H9 (cell line): ENCODE measurements at regions not wholly inside any gene's neighbourhood (a gene's known extent, or its start where the extent isn't known, plus 50 kb on each side); places are given as distances from the start of the nearest gene placed in this dataset.

Experiments used
- DNase-seq: peaks from one replicate; pipeline ENCODE4 v3.0.0-alpha.2; 2017
- H2AFZ ChIP-seq: one replicate; pipeline ENCODE4 v1.6.1; 2013; ENCODE audit warnings: mild to moderate bottlenecking, low read length, control low read depth, moderate library complexity
- H2AK5ac ChIP-seq: 2 replicates; pipeline ENCODE4 v1.6.1; 2013; ENCODE audit warnings: low read length, control low read depth, mixed read lengths; ENCODE audit not compliant: insufficient read length
- H2BK120ac ChIP-seq: one replicate; pipeline ENCODE4 v1.6.1; 2013; ENCODE audit warnings: low read depth, mild to moderate bottlenecking, low read length, control low read depth, inconsistent platforms; ENCODE audit not compliant: poor library complexity, severe bottlenecking
- H2BK12ac ChIP-seq: 2 replicates; pipeline ENCODE4 v1.6.1; 2013; ENCODE audit warnings: low read length, control low read depth, mixed read lengths, low read depth; ENCODE audit not compliant: insufficient read length
- H2BK15ac ChIP-seq: 2 replicates; pipeline ENCODE4 v1.6.1; 2013; ENCODE audit warnings: low read depth, low read length, control low read depth
- H2BK20ac ChIP-seq: one replicate; pipeline ENCODE4 v1.6.1; 2013; ENCODE audit warnings: low read depth, mild to moderate bottlenecking, low read length, control low read depth, inconsistent platforms; ENCODE audit not compliant: poor library complexity, severe bottlenecking
- H2BK5ac ChIP-seq: 2 replicates; pipeline ENCODE4 v1.6.1; 2013; ENCODE audit warnings: low read length, control low read depth, mixed read lengths; ENCODE audit not compliant: insufficient read length
- H3K14ac ChIP-seq: 2 replicates; pipeline ENCODE4 v1.6.1; 2013; ENCODE audit warnings: low read length, control low read depth; ENCODE audit not compliant: insufficient read depth
- H3K18ac ChIP-seq: 2 replicates; pipeline ENCODE4 v1.6.1; 2013; ENCODE audit warnings: low read depth, mild to moderate bottlenecking, mixed read lengths, low read length, control low read depth; ENCODE audit not compliant: insufficient read length
- H3K23ac ChIP-seq: 2 replicates; pipeline ENCODE4 v1.6.1; 2013; ENCODE audit warnings: low read length, control low read depth, mixed read lengths, low read depth; ENCODE audit not compliant: insufficient read length
- H3K23me2 ChIP-seq: 2 replicates; pipeline ENCODE4 v1.6.1; 2013; ENCODE audit warnings: low read depth, mild to moderate bottlenecking, mixed read lengths, low read length, control low read depth; ENCODE audit not compliant: insufficient read length, poor library complexity, severe bottlenecking
- H3K27ac ChIP-seq: 2 replicates; pipeline ENCODE4 v1.5.1; 2013; ENCODE audit warnings: low read length, control low read depth, mixed read lengths, low read depth; ENCODE audit not compliant: insufficient read length
- H3K27me3 ChIP-seq: 2 replicates; pipeline ENCODE4 v1.6.1; 2013; ENCODE audit warnings: low read length, control low read depth, inconsistent platforms; ENCODE audit not compliant: insufficient read depth
- H3K4ac ChIP-seq: 2 replicates; pipeline ENCODE4 v1.6.1; 2013; ENCODE audit warnings: low read depth, mild to moderate bottlenecking, control low read depth, inconsistent platforms, low read length, moderate library complexity
- H3K4me1 ChIP-seq: 2 replicates; pipeline ENCODE4 v1.6.1; 2013; ENCODE audit warnings: low read length, control low read depth, inconsistent platforms; ENCODE audit not compliant: insufficient read depth
- H3K4me2 ChIP-seq: 2 replicates; pipeline ENCODE4 v1.6.1; 2013; ENCODE audit warnings: low read length, control low read depth, mixed read lengths; ENCODE audit not compliant: insufficient read length, insufficient read depth
- H3K56ac ChIP-seq: 2 replicates; pipeline ENCODE4 v1.6.1; 2013; ENCODE audit warnings: low read depth, mild to moderate bottlenecking, mixed read lengths, low read length, control low read depth; ENCODE audit not compliant: insufficient read length
- H3K79me1 ChIP-seq: 2 replicates; pipeline ENCODE4 v1.6.1; 2013; ENCODE audit warnings: low read depth, mild to moderate bottlenecking, moderate library complexity, low read length, control low read depth, inconsistent platforms; ENCODE audit not compliant: insufficient read depth, poor library complexity, severe bottlenecking
- H3K79me2 ChIP-seq: 2 replicates; pipeline ENCODE4 v1.6.1; 2013; ENCODE audit warnings: low read length, control low read depth, inconsistent platforms; ENCODE audit not compliant: insufficient read depth
- H3K9ac ChIP-seq: 2 replicates; pipeline ENCODE4 v1.6.1; 2013; ENCODE audit warnings: low read length, control low read depth, mixed read lengths; ENCODE audit not compliant: insufficient read length; ENCODE audit errors: extremely low read depth
- H3K9me3 ChIP-seq: one replicate; pipeline ENCODE4 v1.6.1; 2013; ENCODE audit warnings: low read depth, low read length, inconsistent platforms; ENCODE audit not compliant: control insufficient read depth
- H3T11ph ChIP-seq: one replicate; pipeline ENCODE4 v1.6.1; 2013; ENCODE audit warnings: mild to moderate bottlenecking, low read length, control low read depth, inconsistent platforms
- H4K20me1 ChIP-seq: one replicate; pipeline ENCODE4 v1.6.1; 2013; ENCODE audit not compliant: control insufficient read depth, insufficient read length, insufficient read depth
- H4K5ac ChIP-seq: 2 replicates; pipeline ENCODE4 v1.6.1; 2013; ENCODE audit warnings: low read depth, mild to moderate bottlenecking, mixed read lengths, low read length, control low read depth; ENCODE audit not compliant: insufficient read length
- H4K8ac ChIP-seq: replicated peaks from 2 replicates; pipeline ENCODE4 v1.6.1; 2013; ENCODE audit warnings: low read length, control low read depth, mixed read lengths, low read depth; ENCODE audit not compliant: insufficient read length
- H4K91ac ChIP-seq: 2 replicates; pipeline ENCODE4 v1.6.1; 2013; ENCODE audit warnings: low read depth, mild to moderate bottlenecking, moderate library complexity, mixed read lengths, low read length, control low read depth; ENCODE audit not compliant: insufficient read length
- H3K27ac Mint-ChIP-seq, 3 experiments: 2 replicates in 2 of 3; 3 replicates in 1 of 3; pipeline ENCODE4 v1.8.0; 2020 to 2021; ENCODE audit warnings: mixed read lengths in 3 of 3, mild to moderate bottlenecking in 1 of 3, moderate library complexity in 1 of 3
- H3K27me3 Mint-ChIP-seq: 2 replicates; pipeline ENCODE4 v1.8.0; 2021; ENCODE audit warnings: low read depth, mild to moderate bottlenecking, moderate library complexity, mixed read lengths
- H3K36me3 Mint-ChIP-seq, 3 experiments: 2 replicates in 2 of 3; 3 replicates in 1 of 3; pipeline ENCODE4 v1.8.0; 2020 to 2021; ENCODE audit warnings: low read depth in 3 of 3, mixed read lengths in 3 of 3; ENCODE audit not compliant: insufficient read depth in 1 of 3
- H3K4me1 Mint-ChIP-seq, 2 experiments: 2 replicates each; pipeline ENCODE4 v1.8.0; 2020; ENCODE audit warnings: mixed read lengths in 2 of 2
- H3K4me3 Mint-ChIP-seq, 2 experiments: 2 replicates in 1 of 2; 3 replicates in 1 of 2; pipeline ENCODE4 v1.8.0; 2020 to 2021; ENCODE audit warnings: mild to moderate bottlenecking in 2 of 2, mixed read lengths in 2 of 2, moderate library complexity in 1 of 2
- H3K9me3 Mint-ChIP-seq, 2 experiments: 2 replicates in 1 of 2; 3 replicates in 1 of 2; pipeline ENCODE4 v1.8.0; 2020; ENCODE audit warnings: mild to moderate bottlenecking in 2 of 2, mixed read lengths in 2 of 2, moderate library complexity in 1 of 2
- WGBS: extraction: QIAGEN DNeasy Blood & Tissue Kit; methylation state at CpG from one replicate; pipeline ENCODE4 v1.1.7; 2013; ENCODE audit warnings: missing lambda C conversion rate, low lambda C conversion rate, mixed read lengths; ENCODE audit not compliant: insufficient read length; ENCODE audit errors: extremely low coverage; 5-methylcytosine and 5-hydroxymethylcytosine counted together
- TF ChIP-seq, protein P1 (sequence below): fragments of 200-600 bp; sonication (generic); conservative IDR thresholded peaks from 3 replicates; pipeline ENCODE4 v1.8.0; 2021; ENCODE audit warnings: antibody characterized with exemption, mild to moderate bottlenecking

DNA sequence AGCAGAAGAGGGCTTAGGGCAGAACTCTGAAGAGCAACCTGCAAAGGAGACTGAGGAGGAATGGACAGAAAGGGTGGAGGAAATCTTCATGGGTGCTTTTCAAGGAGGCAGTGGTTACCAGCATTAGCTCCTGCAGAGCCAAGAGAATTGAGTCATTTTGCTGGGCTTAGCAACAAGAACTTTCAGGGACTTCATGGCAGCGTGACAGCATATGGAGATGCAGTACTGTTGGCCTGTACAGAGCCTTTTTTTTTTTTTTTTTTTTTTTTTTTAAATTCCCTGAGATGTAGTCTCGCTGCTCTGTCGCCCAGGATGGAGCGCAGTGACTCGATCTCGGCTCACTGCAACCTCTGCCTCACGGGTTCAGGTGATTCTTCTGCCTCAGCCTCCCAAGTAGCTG is 296.0 kb upstream of the DMRT1 start:
- Histone ChIP-seq H2AFZ (no peak overlapping the region), H3K9me3 (no peaks in the 10 kb centered on the region), H3K27me3 (no peaks in the 10 kb centered on the region), H2BK5ac (no peak overlapping the region), H2BK15ac (no peak overlapping the region), H4K8ac (no peak overlapping the region), H3K14ac (no peak overlapping the region), H2BK120ac (no peak overlapping the region), H3T11ph (no peak overlapping the region), H4K5ac (no peak overlapping the region), H3K9ac (no peak overlapping the region), H4K91ac (no peak overlapping the region), H3K79me1 (no peaks in the 10 kb centered on the region), H3K4ac (no peak overlapping the region), H2BK12ac (no peak overlapping the region), H2AK5ac (no peak overlapping the region), H3K79me2 (no peaks in the 10 kb centered on the region), H3K27ac (no peak overlapping the region), H4K20me1 (no peaks in the 10 kb centered on the region), H3K18ac (no peak overlapping the region), H3K4me2 (no peak overlapping the region), H3K23ac (no peak overlapping the region), H3K23me2 (no peaks in the 10 kb centered on the region), H3K4me1 (peaks cover 2% of the 10 kb centered on the region; the same call in 1 of the 2 replicates), H2BK20ac (no peak overlapping the region), H3K56ac (no peak overlapping the region)
- peaks cover 0 to 3% (median 0%) of the 10 kb centered on the region in 3 experiments; a peak in 3 of 7 replicates for H3K36me3 Mint-ChIP-seq
- peaks cover 10 to 18% of the 10 kb centered on the region in 2 experiments for H3K4me1 Mint-ChIP-seq
- H3K27ac Mint-ChIP-seq = no peak overlapping the region; a peak in 2 of 7 replicates
- H3K4me3 Mint-ChIP-seq = no peak overlapping the region; a peak in 1 of 5 replicates
- no peak for DNase-seq
- WGBS = no CpG with 5 or more reads among the region's 7 CpGs
- TF ChIP-seq, protein P1, sequence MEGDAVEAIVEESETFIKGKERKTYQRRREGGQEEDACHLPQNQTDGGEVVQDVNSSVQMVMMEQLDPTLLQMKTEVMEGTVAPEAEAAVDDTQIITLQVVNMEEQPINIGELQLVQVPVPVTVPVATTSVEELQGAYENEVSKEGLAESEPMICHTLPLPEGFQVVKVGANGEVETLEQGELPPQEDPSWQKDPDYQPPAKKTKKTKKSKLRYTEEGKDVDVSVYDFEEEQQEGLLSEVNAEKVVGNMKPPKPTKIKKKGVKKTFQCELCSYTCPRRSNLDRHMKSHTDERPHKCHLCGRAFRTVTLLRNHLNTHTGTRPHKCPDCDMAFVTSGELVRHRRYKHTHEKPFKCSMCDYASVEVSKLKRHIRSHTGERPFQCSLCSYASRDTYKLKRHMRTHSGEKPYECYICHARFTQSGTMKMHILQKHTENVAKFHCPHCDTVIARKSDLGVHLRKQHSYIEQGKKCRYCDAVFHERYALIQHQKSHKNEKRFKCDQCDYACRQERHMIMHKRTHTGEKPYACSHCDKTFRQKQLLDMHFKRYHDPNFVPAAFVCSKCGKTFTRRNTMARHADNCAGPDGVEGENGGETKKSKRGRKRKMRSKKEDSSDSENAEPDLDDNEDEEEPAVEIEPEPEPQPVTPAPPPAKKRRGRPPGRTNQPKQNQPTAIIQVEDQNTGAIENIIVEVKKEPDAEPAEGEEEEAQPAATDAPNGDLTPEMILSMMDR = no peak
- H3K27me3 Mint-ChIP-seq = no peaks in the 10 kb centered on the region; the same call in 1 of the 2 replicates
- H3K9me3 Mint-ChIP-seq = no peaks in the 10 kb centered on the region
